Mesendoderm (in vitro differentiated cells): ENCODE measurements at regions not wholly inside any gene's neighbourhood (a gene's known extent, or its start where the extent isn't known, plus 50 kb on each side); places are given as distances from the start of the nearest gene placed in this dataset.
"Not testable (repeated sequence)": the region's sequence is repeated elsewhere in the genome, so short reads cannot be mapped to it uniquely, and the experiment has no call there.

Source experiments
- DNase-seq: peaks from one replicate; pipeline ENCODE4 v3.0.0; 2013
- H2AK5ac ChIP-seq: 2 replicates; pipeline ENCODE4 v1.6.1; 2013; ENCODE audit warnings: low read length, inconsistent platforms
- H2BK120ac ChIP-seq: 2 replicates; pipeline ENCODE4 v1.6.1; 2013; ENCODE audit warnings: low read depth, mild to moderate bottlenecking, low read length, moderate library complexity, mixed read lengths
- H2BK15ac ChIP-seq: replicated peaks from 2 replicates; pipeline ENCODE4 v1.6.1; 2013; ENCODE audit warnings: low read depth, mild to moderate bottlenecking, moderate library complexity
- H2BK5ac ChIP-seq: 2 replicates; pipeline ENCODE4 v1.6.1; 2013; ENCODE audit warnings: low read length, inconsistent platforms
- H3K18ac ChIP-seq: 2 replicates; pipeline ENCODE4 v1.6.1; 2013; ENCODE audit warnings: mild to moderate bottlenecking, low read length, mixed read lengths
- H3K23ac ChIP-seq: one replicate; pipeline ENCODE4 v1.6.1; 2013; ENCODE audit warnings: low read length
- H3K27ac ChIP-seq: 2 replicates; pipeline ENCODE4 v1.5.1; 2013; ENCODE audit warnings: low read depth, mild to moderate bottlenecking, inconsistent platforms, low read length, moderate library complexity
- H3K27me3 ChIP-seq: 2 replicates; pipeline ENCODE4 v1.6.1; 2013; ENCODE audit warnings: low read length, control low read depth, mild to moderate bottlenecking, inconsistent platforms; ENCODE audit not compliant: insufficient read depth, poor library complexity
- H3K36me3 ChIP-seq: 2 replicates; pipeline ENCODE4 v1.6.1; 2013; ENCODE audit warnings: low read length, inconsistent platforms; ENCODE audit not compliant: control insufficient read depth, insufficient read depth
- H3K4ac ChIP-seq: one replicate; pipeline ENCODE4 v1.6.1; 2013; ENCODE audit warnings: low read depth, mild to moderate bottlenecking, low read length, moderate library complexity
- H3K4me1 ChIP-seq: 2 replicates; pipeline ENCODE4 v1.6.1; 2013; ENCODE audit warnings: low read depth, low read length, inconsistent platforms; ENCODE audit not compliant: control insufficient read depth
- H3K4me2 ChIP-seq: 2 replicates; pipeline ENCODE4 v1.6.1; 2013; ENCODE audit warnings: low read length
- H3K4me3 ChIP-seq: 2 replicates; pipeline ENCODE4 v1.5.1; 2013; ENCODE audit warnings: mild to moderate bottlenecking, low read length
- H3K56ac ChIP-seq: one replicate; pipeline ENCODE4 v1.6.1; 2013; ENCODE audit warnings: low read length
- H3K79me1 ChIP-seq: 2 replicates; pipeline ENCODE4 v1.6.1; 2013; ENCODE audit warnings: low read length, inconsistent platforms
- H3K79me2 ChIP-seq: 2 replicates; pipeline ENCODE4 v1.6.1; 2013; ENCODE audit warnings: mild to moderate bottlenecking, low read length; ENCODE audit not compliant: control insufficient read depth, insufficient read depth
- H3K9ac ChIP-seq: 2 replicates; pipeline ENCODE4 v1.6.1; 2013; ENCODE audit warnings: low read length, inconsistent platforms
- H4K5ac ChIP-seq: one replicate; pipeline ENCODE4 v1.6.1; 2013; ENCODE audit warnings: low read length
- H4K8ac ChIP-seq: one replicate; pipeline ENCODE4 v1.6.1; 2013; ENCODE audit warnings: low read depth, mild to moderate bottlenecking, control low read depth, low read length, moderate library complexity
- WGBS: extraction: QIAGEN DNeasy Blood & Tissue Kit; methylation state at CpG from one replicate; pipeline ENCODE4 v1.1.7; 2013; ENCODE audit warnings: low lambda C conversion rate, missing lambda C conversion rate; ENCODE audit not compliant: insufficient coverage; ENCODE audit errors: extremely low coverage; 5-methylcytosine and 5-hydroxymethylcytosine counted together

- DNase-seq, H4K8ac ChIP-seq, H2BK5ac ChIP-seq, H3K27me3 ChIP-seq, H2BK15ac ChIP-seq, H3K23ac ChIP-seq, H3K4me3 ChIP-seq, H2BK120ac ChIP-seq, H3K79me2 ChIP-seq, H3K4me1 ChIP-seq, H2AK5ac ChIP-seq, H3K27ac ChIP-seq, H3K9ac ChIP-seq, H3K4ac ChIP-seq, H3K18ac ChIP-seq, H3K36me3 ChIP-seq, H4K5ac ChIP-seq, H3K4me2 ChIP-seq, H3K56ac ChIP-seq, H3K79me1 ChIP-seq: not testable (repeated sequence)
- whole genome bisulfite sequencing = no CpG with 5 or more reads among the region's 6 CpGs
Measured at GRCh38 chr9:42656789-42657188, 473.3 kb downstream of the SPATA31A6 start.

GRCh38 chr9:42657496-42657895, 474.0 kb downstream of the SPATA31A6 start:
- not testable (repeated sequence) for H4K8ac ChIP-seq, H3K79me2 ChIP-seq, H3K4me2 ChIP-seq, H3K36me3 ChIP-seq, H3K23ac ChIP-seq, H3K4ac ChIP-seq, H3K56ac ChIP-seq, H3K27me3 ChIP-seq, H3K4me3 ChIP-seq, DNase-seq, H2BK5ac ChIP-seq, H3K27ac ChIP-seq, H3K79me1 ChIP-seq, H3K18ac ChIP-seq, H2BK120ac ChIP-seq, H2BK15ac ChIP-seq, H3K4me1 ChIP-seq, H4K5ac ChIP-seq, H2AK5ac ChIP-seq, H3K9ac ChIP-seq
- no CpG with 5 or more reads among the region's 10 CpGs for WGBS

GRCh38 chr9:42697146-42697545, 513.7 kb downstream of the SPATA31A6 start:
- not testable (repeated sequence) for H3K18ac ChIP-seq, H2BK15ac ChIP-seq, H3K79me1 ChIP-seq, H3K4me1 ChIP-seq, H3K4ac ChIP-seq, DNase-seq, H3K27ac ChIP-seq, H3K9ac ChIP-seq, H2AK5ac ChIP-seq, H2BK5ac ChIP-seq, H4K5ac ChIP-seq, H3K23ac ChIP-seq, H3K27me3 ChIP-seq, H3K56ac ChIP-seq, H4K8ac ChIP-seq, H3K79me2 ChIP-seq, H2BK120ac ChIP-seq, H3K4me2 ChIP-seq, H3K4me3 ChIP-seq, H3K36me3 ChIP-seq
- no CpG with 5 or more reads among the region's 2 CpGs for whole genome bisulfite sequencing

- DNase-seq, H3K79me1 ChIP-seq, H3K18ac ChIP-seq, H4K8ac ChIP-seq, H3K56ac ChIP-seq, H3K23ac ChIP-seq, H2BK120ac ChIP-seq, H3K27me3 ChIP-seq, H2BK5ac ChIP-seq, H3K79me2 ChIP-seq, H3K4me1 ChIP-seq, H4K5ac ChIP-seq, H3K4me3 ChIP-seq, H2BK15ac ChIP-seq, H3K4ac ChIP-seq, H2AK5ac ChIP-seq, H3K36me3 ChIP-seq, H3K27ac ChIP-seq, H3K4me2 ChIP-seq, H3K9ac ChIP-seq: not testable (repeated sequence)
- WGBS = no CpG with 5 or more reads among the region's 2 CpGs
Measured at GRCh38 chr9:42702890-42703289, 519.4 kb downstream of the SPATA31A6 start.

- H3K56ac ChIP-seq, H2BK5ac ChIP-seq, H3K4me2 ChIP-seq, H3K4ac ChIP-seq, H4K5ac ChIP-seq, H3K4me1 ChIP-seq, H4K8ac ChIP-seq, H3K4me3 ChIP-seq, H2AK5ac ChIP-seq, H3K27me3 ChIP-seq, H3K79me2 ChIP-seq, H3K9ac ChIP-seq, H3K18ac ChIP-seq, H3K23ac ChIP-seq, H3K36me3 ChIP-seq, H2BK120ac ChIP-seq, DNase-seq, H3K79me1 ChIP-seq, H3K27ac ChIP-seq, H2BK15ac ChIP-seq: not testable (repeated sequence)
- 100% methylated on average over 2 of the region's 49 CpGs for WGBS
Measured at GRCh38 chr9:42724841-42725835, 541.7 kb downstream of the SPATA31A6 start.
